ENCODE measurements at regions not wholly inside any gene's neighbourhood (a gene's known extent, or its start where the extent isn't known, plus 50 kb on each side); places are given as distances from the start of the nearest gene placed in this dataset.

GRCh38 chr21:26412885-26413284 lies 160.2 kb downstream of the CYYR1 start:
- no peak for DNase-seq (ENCODE audit: low read depth)

- DNase-seq (ENCODE audit: low read depth) = no peak
These were observed 163.4 kb downstream of the CYYR1 start for GRCh38 chr21:26409735-26410134.

- no peak for DNase-seq (ENCODE audit: low read depth)
These were observed 164.6 kb downstream of the CYYR1 start for GRCh38 chr21:26408511-26408910.

GRCh38 chr21:26406526-26406925 lies 166.6 kb downstream of the CYYR1 start:
- DNase-seq (ENCODE audit: low read depth) = no peak

GRCh38 chr21:26405735-26406361 lies 167.2 kb downstream of the CYYR1 start:
- no peak for DNase-seq (ENCODE audit: low read depth)

GRCh38 chr21:26405071-26405470 lies 168.0 kb downstream of the CYYR1 start:
- no peak for DNase-seq (ENCODE audit: low read depth)

GRCh38 chr21:26404288-26404687 lies 168.8 kb downstream of the CYYR1 start:
- DNase-seq (ENCODE audit: low read depth) = no peak

- no peak for DNase-seq (ENCODE audit: low read depth)
These were observed 169.8 kb downstream of the CYYR1 start for GRCh38 chr21:26403321-26403720.

GRCh38 chr21:26397545-26397944 lies 175.5 kb downstream of the CYYR1 start:
- no peak for DNase-seq (ENCODE audit: low read depth)

GRCh38 chr21:26394341-26394740 lies 178.7 kb downstream of the CYYR1 start:
- DNase-seq (ENCODE audit: low read depth) = no peak

- DNase-seq (ENCODE audit: low read depth) = no peak
These were observed 181.9 kb downstream of the CYYR1 start for GRCh38 chr21:26391166-26391565.

GRCh38 chr21:26389971-26390641 lies 183.0 kb downstream of the CYYR1 start:
- no peak for DNase-seq (ENCODE audit: low read depth)

GRCh38 chr21:26388731-26389231 lies 184.3 kb downstream of the CYYR1 start:
- no peak for DNase-seq (ENCODE audit: low read depth)

- no peak for DNase-seq (ENCODE audit: low read depth)
These were observed 187.4 kb downstream of the CYYR1 start for GRCh38 chr21:26385721-26386120.

GRCh38 chr21:26379561-26379960 lies 193.5 kb downstream of the CYYR1 start:
- DNase-seq (ENCODE audit: low read depth) = no peak

GRCh38 chr21:26377111-26377694 lies 195.9 kb downstream of the CYYR1 start:
- no peak for DNase-seq (ENCODE audit: low read depth)

- no peak for DNase-seq (ENCODE audit: low read depth)
These were observed 198.3 kb downstream of the CYYR1 start for GRCh38 chr21:26374817-26375216.

GRCh38 chr21:26368591-26369320 lies 198.2 kb upstream of the APP start:
- DNase-seq (ENCODE audit: low read depth) = no peak

GRCh38 chr21:26366781-26367180 lies 196.2 kb upstream of the APP start:
- DNase-seq (ENCODE audit: low read depth) = no peak

- no peak for DNase-seq (ENCODE audit: low read depth)
These were observed 195.3 kb upstream of the APP start for GRCh38 chr21:26365849-26366248.

- DNase-seq (ENCODE audit: low read depth) = no peak
These were observed 181.1 kb upstream of the APP start for GRCh38 chr21:26351661-26352060.

- DNase-seq (ENCODE audit: low read depth) = no peak
These were observed 162.3 kb upstream of the APP start for GRCh38 chr21:26332867-26333266.
